ENCODE measurements at regions not wholly inside any gene's neighbourhood (a gene's known extent, or its start where the extent isn't known, plus 50 kb on each side); places are given as distances from the start of the nearest gene placed in this dataset.

- no peaks in the 10 kb centered on the region for H3K36me3 ChIP-seq (replicated peaks in 1 of 2; ENCODE audit: control insufficient read depth in 1 of 2, insufficient read depth in 2 of 2, low read length in 2 of 2)
- no peaks in the 10 kb centered on the region for H3K9me3 ChIP-seq (ENCODE audit: low read length)
- H4K20me1 ChIP-seq (ENCODE audit: insufficient read depth, low read length), result no peaks in the 10 kb centered on the region
- intact Hi-C loops (cut with micrococcal nuclease; ENCODE audit: unreplicated experiment), result no loop called here
- no peaks in the 10 kb centered on the region for H3K79me2 ChIP-seq (ENCODE audit: insufficient read depth, low read length)
- TF ChIP-seq RARA (CRISPR knock-in tag; IDR thresholded peaks at IDR 0.05) (no peak), ZBTB25 (CRISPR knock-in tag; IDR thresholded peaks at IDR 0.05) (no peak), HNF1A (IDR thresholded peaks at IDR 0.05; ENCODE audit: low read depth) (no peak), HNF1A (CRISPR knock-in tag; IDR thresholded peaks at IDR 0.05; ENCODE audit: borderline replicate concordance) (no peak), MTERF4 (CRISPR knock-in tag; IDR thresholded peaks at IDR 0.05) (no peak), MAZ (IDR thresholded peaks at IDR 0.05; ENCODE audit: borderline replicate concordance, low read depth, low read length) (no peak), MAZ (CRISPR knock-in tag; IDR thresholded peaks at IDR 0.05; ENCODE audit: low read depth) (no peak), MLXIP (CRISPR knock-in tag; IDR thresholded peaks at IDR 0.05; ENCODE audit: borderline replicate concordance) (no peak), ZBTB46 (CRISPR knock-in tag; IDR thresholded peaks at IDR 0.05; ENCODE audit: borderline replicate concordance) (no peak)
- DNase-seq (ENCODE audit: low spot score), result no peak
- in situ Hi-C loops (cut with HindIII; ENCODE audit: extremely low pct_ligation_motif_present, low pct_unique_long_range_greater_than_20kb), result no loop called here
- no peaks in the 10 kb centered on the region for H3K27me3 ChIP-seq (ENCODE audit: control insufficient read depth in 1 of 2, insufficient read depth in 2 of 2, low read length in 2 of 2)
- ATAC-seq, result no peak
- no peak overlapping the region for H3K4me3 ChIP-seq (replicated peaks in 1 of 3; ENCODE audit: insufficient read depth in 1 of 3, low read depth in 2 of 3, low read length in 3 of 3)
- no TSS peak for BruUV-seq (replicated peaks)
- H3K4me2 ChIP-seq (ENCODE audit: low read depth, low read length), result no peak overlapping the region
- CTCF ChIA-PET (ENCODE audit: low intra/inter-chr PET ratio, low total read pairs), result no interaction called here
- POLR2A ChIA-PET, result no interaction called here
- FAIRE-seq, result no peak
- H2AFZ ChIP-seq (ENCODE audit: low read length), result no peak overlapping the region
- no peak overlapping the region for H3K27ac ChIP-seq (ENCODE audit: extremely low read length, insufficient read depth, low read length)
- H3K4me1 ChIP-seq (ENCODE audit: insufficient read depth, low read length), result no peaks in the 10 kb centered on the region
- WGBS (ENCODE audit: low lambda C conversion rate), result 3% methylated on average over 3 of the region's 3 CpGs
- no peak overlapping the region for H3K9ac ChIP-seq (ENCODE audit: insufficient read depth, low read depth, low read length)
Observed at GRCh38 chr1:30340934-30341333, 382.5 kb downstream of the MATN1 start.
